HFF-Myc (cell line): ENCODE measurements at regions not wholly inside any gene's neighbourhood (a gene's known extent, or its start where the extent isn't known, plus 50 kb on each side); places are given as distances from the start of the nearest gene placed in this dataset.

Experiments used
- DNase-seq: peaks from one replicate; pipeline ENCODE4 v3.0.0-alpha.2; 2011; ENCODE audit warnings: low read depth; ENCODE audit errors: extremely low read depth
- H3K4me3 ChIP-seq: replicated peaks from 2 replicates; pipeline ENCODE4 v1.5.1; 2011; ENCODE audit warnings: low read depth, mild to moderate bottlenecking, control low read depth, low read length
- CTCF ChIP-seq: IDR thresholded peaks from 2 replicates; pipeline ENCODE4 v1.5.1; 2012; ENCODE audit warnings: mild to moderate bottlenecking, low read depth, low read length, control low read depth; ENCODE audit errors: missing control alignments

- H3K4me3 ChIP-seq, result no peak overlapping the region
- no peak for TF ChIP-seq CTCF
- no peak for DNase-seq
Observed at GRCh38 chr18:78647018-78647417, 332.6 kb upstream of the SALL3 start.

- H3K4me3 ChIP-seq, result no peak overlapping the region
- TF ChIP-seq CTCF, result no peak
- DNase-seq, result no peak
Observed at GRCh38 chr18:78649421-78649820, 330.2 kb upstream of the SALL3 start.

GRCh38 chr18:78650926-78651325 is 328.7 kb upstream of the SALL3 start:
- no peak overlapping the region for H3K4me3 ChIP-seq
- no peak for DNase-seq
- no peak for TF ChIP-seq CTCF

GRCh38 chr18:78652001-78652545 is 327.5 kb upstream of the SALL3 start:
- H3K4me3 ChIP-seq, result no peak overlapping the region
- no peak for DNase-seq
- no peak for TF ChIP-seq CTCF

GRCh38 chr18:78655921-78656320 is 323.7 kb upstream of the SALL3 start:
- TF ChIP-seq CTCF, result no peak
- H3K4me3 ChIP-seq, result no peak overlapping the region
- no peak for DNase-seq

GRCh38 chr18:78656346-78656925 is 323.2 kb upstream of the SALL3 start:
- no peak for DNase-seq
- H3K4me3 ChIP-seq, result no peak overlapping the region
- TF ChIP-seq CTCF, result no peak

GRCh38 chr18:78658531-78658930 is 321.1 kb upstream of the SALL3 start:
- no peak for TF ChIP-seq CTCF
- H3K4me3 ChIP-seq, result no peak overlapping the region
- no peak for DNase-seq
